Esophagus muscularis mucosa (tissue), 4 donors: ENCODE measurements at regions not wholly inside any gene's neighbourhood (a gene's known extent, or its start where the extent isn't known, plus 50 kb on each side); places are given as distances from the start of the nearest gene placed in this dataset.

Source experiments
- DNase-seq: peaks from one replicate; pipeline ENCODE4 v3.0.0-alpha.2; 2017; ENCODE audit errors: extremely low spot score
- H3K27ac ChIP-seq, 4 donors: fragments of 200-600 bp; sonication (generic); replicated peaks in 1 of 4; 1 replicate in 3 of 4; 2 replicates in 1 of 4; pipeline ENCODE4 v1.5.1; 2016 to 2019; ENCODE audit warnings: mild to moderate bottlenecking in 1 of 4
- H3K27me3 ChIP-seq, 4 donors: fragments of 200-600 bp; sonication (generic); one replicate each; pipeline versions ENCODE4 v1.5.1 to v1.6.0; 2016 to 2019
- H3K36me3 ChIP-seq, 4 donors: fragments of 200-600 bp; sonication (generic); one replicate each; pipeline ENCODE4 v1.5.1; 2016 to 2019
- H3K4me1 ChIP-seq, 4 donors: fragments of 200-600 bp; sonication (generic); one replicate each; pipeline ENCODE4 v1.5.1; 2016 to 2019
- H3K4me3 ChIP-seq, 4 donors: fragments of 200-600 bp; sonication (generic); 1 replicate in 2 of 4; 2 replicates in 2 of 4; pipeline ENCODE4 v1.5.1; 2016 to 2019; ENCODE audit warnings: mild to moderate bottlenecking in 4 of 4, moderate library complexity in 1 of 4
- H3K9me3 ChIP-seq, 4 donors: fragments of 200-600 bp; sonication (generic); 1 replicate in 3 of 4; 2 replicates in 1 of 4; pipeline ENCODE4 v1.5.1; 2016 to 2019
- CTCF ChIP-seq, 3 experiments: fragments of 200-600 bp in 2 of 3; fragments of 450-650 bp in 1 of 3; sonication (generic) in 2 of 3; IDR thresholded peaks; one replicate each; pipeline ENCODE4 v1.5.1; 2017 to 2019; ENCODE audit warnings: antibody characterized with exemption in 3 of 3, mild to moderate bottlenecking in 2 of 3, moderate library complexity in 1 of 3
- EP300 ChIP-seq: sonication (generic); formaldehyde crosslinking; IDR thresholded peaks from one replicate; pipeline ENCODE4 v1.6.1; 2017; ENCODE audit warnings: antibody characterized with exemption
- POLR2A ChIP-seq: fragments of 450-650 bp; IDR thresholded peaks from one replicate; pipeline ENCODE4 v1.6.1; 2017; ENCODE audit warnings: antibody characterized with exemption, moderate library complexity, mild to moderate bottlenecking, low read depth
- POLR2AphosphoS5 ChIP-seq, 2 donors: sonication (generic); formaldehyde crosslinking; IDR thresholded peaks; one replicate each; pipeline ENCODE4 v1.6.1; 2017; ENCODE audit warnings: antibody characterized with exemption in 2 of 2
- WGBS: methylation state at CpG from one replicate; pipeline ENCODE4 v1.1.5; 2018; 5-methylcytosine and 5-hydroxymethylcytosine counted together
- intact Hi-C: fragments of 100-400 bp; cut with DNase I; formaldehyde crosslinking; loops from one replicate; pipeline ENCODE4 v1.15.1; 2023

GRCh38 chr2:76323381-76323780 lies 612.7 kb upstream of the GCFC2 start:
- intact Hi-C loops, result no loop called here
- no peaks in the 10 kb centered on the region for H3K36me3 ChIP-seq
- no peak for DNase-seq
- H3K27me3 ChIP-seq, result no peaks in the 10 kb centered on the region
- H3K4me3 ChIP-seq, result no peak overlapping the region
- H3K4me1 ChIP-seq, result no peaks in the 10 kb centered on the region
- no peaks in the 10 kb centered on the region for H3K9me3 ChIP-seq
- H3K27ac ChIP-seq, result no peak overlapping the region
- 73% methylated on average over 4 of the region's 4 CpGs for WGBS
- no peak for TF ChIP-seq POLR2AphosphoS5 (IDR thresholded peaks at IDR 0.05)

- no peaks in the 10 kb centered on the region for H3K9me3 ChIP-seq
- H3K27ac ChIP-seq, result no peak overlapping the region
- intact Hi-C loops, result no loop called here
- TF ChIP-seq EP300 (no peak), POLR2A (no peak), POLR2AphosphoS5 (IDR thresholded peaks at IDR 0.05) (no peak), CTCF (IDR thresholded peaks at IDR 0.05) (no peak)
- H3K36me3 ChIP-seq, result no peaks in the 10 kb centered on the region
- no peaks in the 10 kb centered on the region for H3K4me1 ChIP-seq
- H3K4me3 ChIP-seq, result no peak overlapping the region
- no peak for DNase-seq
- no peaks in the 10 kb centered on the region for H3K27me3 ChIP-seq
Measured at GRCh38 chr2:76320716-76321115, 610.0 kb upstream of the GCFC2 start.

GRCh38 chr2:76318848-76319360 lies 608.2 kb upstream of the GCFC2 start:
- no peaks in the 10 kb centered on the region for H3K27me3 ChIP-seq
- intact Hi-C loops, result no loop called here
- H3K36me3 ChIP-seq, result no peaks in the 10 kb centered on the region
- no peaks in the 10 kb centered on the region for H3K4me1 ChIP-seq
- H3K27ac ChIP-seq, result no peak overlapping the region
- no peak for DNase-seq
- TF ChIP-seq POLR2AphosphoS5 (IDR thresholded peaks at IDR 0.05), result no peak
- TF ChIP-seq CTCF (IDR thresholded peaks at IDR 0.05), result no peak
- TF ChIP-seq POLR2A, result no peak
- TF ChIP-seq EP300, result no peak
- no peak overlapping the region for H3K4me3 ChIP-seq
- no peaks in the 10 kb centered on the region for H3K9me3 ChIP-seq
- WGBS, result 57% methylated on average over 4 of the region's 4 CpGs

GRCh38 chr2:76316691-76317090 lies 606.0 kb upstream of the GCFC2 start:
- Histone ChIP-seq H3K9me3 (no peaks in the 10 kb centered on the region), H3K36me3 (no peaks in the 10 kb centered on the region), H3K27ac (no peak overlapping the region), H3K4me1 (no peaks in the 10 kb centered on the region), H3K4me3 (no peak overlapping the region), H3K27me3 (no peaks in the 10 kb centered on the region)
- DNase-seq, result no peak
- 94% methylated on average over 6 of the region's 6 CpGs for WGBS
- TF ChIP-seq POLR2AphosphoS5 (IDR thresholded peaks at IDR 0.05) (no peak), CTCF (IDR thresholded peaks at IDR 0.05) (no peak), POLR2A (no peak)
- intact Hi-C loops, result no loop called here

- H3K36me3 ChIP-seq, result no peaks in the 10 kb centered on the region
- DNase-seq, result no peak
- no peak overlapping the region for H3K27ac ChIP-seq
- no peak for TF ChIP-seq EP300
- TF ChIP-seq POLR2A, result no peak
- no peak for TF ChIP-seq POLR2AphosphoS5 (IDR thresholded peaks at IDR 0.05)
- no peak for TF ChIP-seq CTCF (IDR thresholded peaks at IDR 0.05)
- H3K9me3 ChIP-seq, result no peaks in the 10 kb centered on the region
- no peaks in the 10 kb centered on the region for H3K27me3 ChIP-seq
- WGBS, result 21% methylated on average over 3 of the region's 3 CpGs
- no peaks in the 10 kb centered on the region for H3K4me1 ChIP-seq
- no peak overlapping the region for H3K4me3 ChIP-seq
- intact Hi-C loops, result no loop called here
Measured at GRCh38 chr2:76314271-76315020, 603.7 kb upstream of the GCFC2 start.
